ENCODE measurements at regions not wholly inside any gene's neighbourhood (a gene's known extent, or its start where the extent isn't known, plus 50 kb on each side); places are given as distances from the start of the nearest gene placed in this dataset.

DNA sequence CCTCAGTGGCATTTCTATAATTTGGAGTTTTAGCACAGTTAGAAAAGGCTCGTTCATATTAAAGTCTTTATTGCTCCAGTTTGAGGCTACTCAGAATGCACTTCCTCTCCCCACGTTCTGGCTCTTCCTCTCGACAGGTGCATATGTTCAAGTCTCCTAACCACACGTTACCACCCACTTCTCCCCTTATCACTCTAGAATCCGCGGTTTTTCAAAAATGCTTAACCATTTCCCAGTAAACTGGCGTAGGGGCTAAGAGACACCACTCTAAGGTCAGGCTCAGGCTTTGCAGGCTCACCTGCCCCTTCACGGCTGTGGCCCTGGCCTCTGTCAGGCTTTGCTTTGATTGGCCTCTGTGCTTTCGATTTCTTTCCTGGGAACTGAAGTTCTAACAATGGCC, 383.6 kb downstream of the GLRX3 start:
- TF ChIP-seq, protein P1, sequence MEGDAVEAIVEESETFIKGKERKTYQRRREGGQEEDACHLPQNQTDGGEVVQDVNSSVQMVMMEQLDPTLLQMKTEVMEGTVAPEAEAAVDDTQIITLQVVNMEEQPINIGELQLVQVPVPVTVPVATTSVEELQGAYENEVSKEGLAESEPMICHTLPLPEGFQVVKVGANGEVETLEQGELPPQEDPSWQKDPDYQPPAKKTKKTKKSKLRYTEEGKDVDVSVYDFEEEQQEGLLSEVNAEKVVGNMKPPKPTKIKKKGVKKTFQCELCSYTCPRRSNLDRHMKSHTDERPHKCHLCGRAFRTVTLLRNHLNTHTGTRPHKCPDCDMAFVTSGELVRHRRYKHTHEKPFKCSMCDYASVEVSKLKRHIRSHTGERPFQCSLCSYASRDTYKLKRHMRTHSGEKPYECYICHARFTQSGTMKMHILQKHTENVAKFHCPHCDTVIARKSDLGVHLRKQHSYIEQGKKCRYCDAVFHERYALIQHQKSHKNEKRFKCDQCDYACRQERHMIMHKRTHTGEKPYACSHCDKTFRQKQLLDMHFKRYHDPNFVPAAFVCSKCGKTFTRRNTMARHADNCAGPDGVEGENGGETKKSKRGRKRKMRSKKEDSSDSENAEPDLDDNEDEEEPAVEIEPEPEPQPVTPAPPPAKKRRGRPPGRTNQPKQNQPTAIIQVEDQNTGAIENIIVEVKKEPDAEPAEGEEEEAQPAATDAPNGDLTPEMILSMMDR (IDR thresholded peaks at IDR 0.05; ENCODE audit: insufficient read depth, low read length, poor library complexity, severe bottlenecking) = no peak
- Histone ChIP-seq H3K4me3 (replicated peaks; ENCODE audit: low read depth, low read length) (no peak overlapping the region), H3K36me3 (ENCODE audit: control insufficient read depth, insufficient read depth, low read length) (no peaks in the 10 kb centered on the region), H3K27me3 (replicated peaks; ENCODE audit: control insufficient read depth, insufficient read depth, low read length) (no peaks in the 10 kb centered on the region)
- DNase-seq (ENCODE audit: extremely low read depth, insufficient read length) = no peak

- Histone ChIP-seq H3K4me3 (replicated peaks; ENCODE audit: low read depth, low read length) (no peak overlapping the region), H3K27me3 (replicated peaks; ENCODE audit: control insufficient read depth, insufficient read depth, low read length) (no peaks in the 10 kb centered on the region), H3K36me3 (ENCODE audit: control insufficient read depth, insufficient read depth, low read length) (no peaks in the 10 kb centered on the region)
- TF ChIP-seq, protein P1 (IDR thresholded peaks at IDR 0.05; ENCODE audit: insufficient read depth, low read length, poor library complexity, severe bottlenecking) = no peak
- DNase-seq (ENCODE audit: extremely low read depth, insufficient read length) = no peak
Measured at GRCh38 chr10:130531312-130531711, 395.1 kb downstream of the GLRX3 start.

GRCh38 chr10:130541090-130541489, 404.9 kb downstream of the GLRX3 start:
- no peak for DNase-seq (ENCODE audit: extremely low read depth, insufficient read length)
- no peaks in the 10 kb centered on the region for H3K36me3 ChIP-seq (ENCODE audit: control insufficient read depth, insufficient read depth, low read length)
- H3K27me3 ChIP-seq (replicated peaks; ENCODE audit: control insufficient read depth, insufficient read depth, low read length) = no peaks in the 10 kb centered on the region
- no peak overlapping the region for H3K4me3 ChIP-seq (replicated peaks; ENCODE audit: low read depth, low read length)
- TF ChIP-seq, protein P1 (IDR thresholded peaks at IDR 0.05; ENCODE audit: insufficient read depth, low read length, poor library complexity, severe bottlenecking) = no peak

DNA sequence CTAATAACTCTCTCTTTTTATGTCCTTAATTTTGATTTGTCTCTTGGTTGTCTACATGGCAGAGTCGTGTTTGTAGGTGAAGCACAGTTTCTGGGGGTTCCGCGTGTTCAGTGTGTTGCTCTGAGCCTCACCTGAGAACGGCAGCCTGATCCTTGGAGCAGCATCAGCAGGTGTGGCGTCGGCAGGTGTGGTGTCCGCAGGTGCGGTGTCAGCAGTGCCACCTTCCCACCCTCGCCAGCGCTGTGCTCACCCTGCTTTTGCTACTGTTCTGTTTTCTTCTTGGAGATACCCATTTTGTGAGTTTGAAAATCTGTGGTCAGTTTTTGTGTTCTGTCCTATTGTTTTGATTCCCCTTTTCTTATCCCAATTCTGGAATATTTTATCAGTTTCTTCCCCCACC, 406.6 kb downstream of the GLRX3 start:
- no peaks in the 10 kb centered on the region for H3K27me3 ChIP-seq (replicated peaks; ENCODE audit: control insufficient read depth, insufficient read depth, low read length)
- no peaks in the 10 kb centered on the region for H3K36me3 ChIP-seq (ENCODE audit: control insufficient read depth, insufficient read depth, low read length)
- TF ChIP-seq, protein P1 (IDR thresholded peaks at IDR 0.05; ENCODE audit: insufficient read depth, low read length, poor library complexity, severe bottlenecking) = no peak
- H3K4me3 ChIP-seq (replicated peaks; ENCODE audit: low read depth, low read length) = no peak overlapping the region
- DNase-seq (ENCODE audit: extremely low read depth, insufficient read length) = no peak

DNA sequence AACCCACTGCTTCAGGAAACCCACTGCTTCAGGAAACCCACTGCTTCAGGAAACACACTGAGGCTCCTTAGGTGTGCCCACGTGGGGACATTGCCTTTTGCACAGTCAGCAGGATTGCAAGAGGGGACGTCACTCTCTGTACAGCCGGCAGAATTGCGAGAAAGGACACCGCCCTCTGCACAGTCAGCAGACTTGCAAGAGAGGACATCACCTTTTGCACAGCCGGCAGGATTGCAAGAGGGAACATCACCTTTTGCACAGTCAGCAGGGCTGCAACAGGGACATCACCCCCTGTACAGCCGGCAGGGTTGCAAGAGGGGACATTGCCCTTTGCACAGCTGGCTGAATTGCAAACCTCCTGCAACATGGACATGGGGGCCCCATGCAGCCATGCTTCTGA, 407.6 kb downstream of the GLRX3 start:
- Histone ChIP-seq H3K36me3 (ENCODE audit: control insufficient read depth, insufficient read depth, low read length) (no peaks in the 10 kb centered on the region), H3K27me3 (replicated peaks; ENCODE audit: control insufficient read depth, insufficient read depth, low read length) (no peaks in the 10 kb centered on the region), H3K4me3 (replicated peaks; ENCODE audit: low read depth, low read length) (no peak overlapping the region)
- TF ChIP-seq, protein P1 (IDR thresholded peaks at IDR 0.05; ENCODE audit: insufficient read depth, low read length, poor library complexity, severe bottlenecking) = no peak
- DNase-seq (ENCODE audit: extremely low read depth, insufficient read length) = no peak

GRCh38 chr10:130545122-130545521, 408.9 kb downstream of the GLRX3 start:
- H3K4me3 ChIP-seq (replicated peaks; ENCODE audit: low read depth, low read length) = no peak overlapping the region
- TF ChIP-seq, protein P1 (IDR thresholded peaks at IDR 0.05; ENCODE audit: insufficient read depth, low read length, poor library complexity, severe bottlenecking) = no peak
- H3K27me3 ChIP-seq (replicated peaks; ENCODE audit: control insufficient read depth, insufficient read depth, low read length) = no peaks in the 10 kb centered on the region
- no peaks in the 10 kb centered on the region for H3K36me3 ChIP-seq (ENCODE audit: control insufficient read depth, insufficient read depth, low read length)
- DNase-seq (ENCODE audit: extremely low read depth, insufficient read length) = no peak
